ENCODE measurements at regions not wholly inside any gene's neighbourhood (a gene's known extent, or its start where the extent isn't known, plus 50 kb on each side); places are given as distances from the start of the nearest gene placed in this dataset.

GRCh38 chr5:115695310-115695880 is 69.6 kb upstream of the TMED7 start (continued):
- TF ChIP-seq CHD7 (IDR thresholded peaks at IDR 0.05; ENCODE audit: insufficient replicate concordance, low read length): no peak
- TF ChIP-seq MAX (IDR thresholded peaks at IDR 0.05): no peak
- no peak for TF ChIP-seq SP4 (IDR thresholded peaks at IDR 0.05; ENCODE audit: low read length)
- TF ChIP-seq ATF3 (IDR thresholded peaks at IDR 0.05; ENCODE audit: insufficient read depth, low read depth, low read length): no peak
- TF ChIP-seq RNF2 (IDR thresholded peaks at IDR 0.05; ENCODE audit: borderline replicate concordance, low read depth, low read length, missing control alignments, poor library complexity, severe bottlenecking): no peak
- no peak for TF ChIP-seq SP2 (IDR thresholded peaks at IDR 0.05; ENCODE audit: low read length)
